HUDEP-2 (cell line): ENCODE measurements at regions not wholly inside any gene's neighbourhood (a gene's known extent, or its start where the extent isn't known, plus 50 kb on each side); places are given as distances from the start of the nearest gene placed in this dataset.
"Not testable (repeated sequence)": the region's sequence is repeated elsewhere in the genome, so short reads cannot be mapped to it uniquely, and the experiment has no call there.

Experiments used
- DNase-seq, 76 experiments: peaks; one replicate each; lab custom pipeline; 2025; ENCODE audit not compliant: unreplicated experiment in 76 of 76; lab: John Stamatoyannopoulos, UW

DNA sequence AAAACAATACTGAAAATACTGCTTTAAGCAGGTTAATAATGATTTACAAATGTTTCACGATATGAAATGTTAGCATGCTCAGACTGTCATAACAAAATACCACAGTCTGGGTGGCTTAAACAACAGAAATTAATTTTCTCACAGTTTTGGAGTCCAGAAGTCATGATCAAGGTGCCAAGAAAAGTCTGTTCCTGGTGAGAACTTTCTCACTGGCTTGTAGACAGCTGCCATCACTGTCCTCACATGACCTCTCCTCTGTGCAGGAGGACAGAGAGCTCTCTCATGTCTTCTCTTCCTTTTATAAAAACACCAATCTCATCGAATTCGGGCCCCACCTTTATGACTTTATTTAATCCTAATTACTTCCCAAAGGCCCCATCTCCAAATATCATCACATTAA is 426.7 kb downstream of the KLHL13 start:
- DNase-seq, result no peak

DNA sequence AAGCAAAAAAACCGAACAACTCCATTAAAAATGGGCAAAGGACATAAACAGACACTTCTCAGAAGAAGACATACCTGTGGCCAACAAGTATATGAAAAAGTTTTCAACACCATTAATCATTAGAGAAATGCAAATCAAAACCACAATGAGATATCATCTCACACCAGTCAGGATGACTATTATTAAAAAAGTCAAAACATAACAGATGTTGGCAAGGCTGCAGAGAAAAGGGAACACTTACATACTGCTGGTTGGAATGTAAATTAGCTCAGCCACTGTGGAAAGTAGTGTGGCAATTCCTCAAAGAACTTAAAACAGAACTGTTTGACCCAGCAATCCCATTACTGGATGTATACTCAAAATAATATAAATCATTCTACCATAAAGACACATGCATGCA is 436.3 kb downstream of the KLHL13 start:
- DNase-seq, result no peak

DNA sequence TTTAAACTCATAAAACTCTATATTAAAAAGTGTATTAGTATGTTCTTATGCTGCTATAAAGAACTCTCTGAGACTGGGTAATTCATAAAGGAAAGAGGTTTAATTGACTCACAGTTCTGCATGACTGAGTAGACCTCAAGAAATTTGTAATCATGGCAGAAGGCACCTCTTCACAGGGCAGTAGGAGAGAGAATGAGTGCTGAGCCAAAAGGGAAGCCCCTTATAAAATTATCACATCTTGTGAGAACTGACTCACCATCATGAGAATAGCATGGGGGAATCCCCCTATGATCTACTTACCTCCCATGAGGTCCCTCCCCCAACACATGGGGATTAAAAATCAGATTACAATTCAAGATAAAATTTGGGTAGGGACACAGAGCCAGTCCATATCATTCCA is 463.2 kb downstream of the KLHL13 start:
- DNase-seq, result no peak

DNA sequence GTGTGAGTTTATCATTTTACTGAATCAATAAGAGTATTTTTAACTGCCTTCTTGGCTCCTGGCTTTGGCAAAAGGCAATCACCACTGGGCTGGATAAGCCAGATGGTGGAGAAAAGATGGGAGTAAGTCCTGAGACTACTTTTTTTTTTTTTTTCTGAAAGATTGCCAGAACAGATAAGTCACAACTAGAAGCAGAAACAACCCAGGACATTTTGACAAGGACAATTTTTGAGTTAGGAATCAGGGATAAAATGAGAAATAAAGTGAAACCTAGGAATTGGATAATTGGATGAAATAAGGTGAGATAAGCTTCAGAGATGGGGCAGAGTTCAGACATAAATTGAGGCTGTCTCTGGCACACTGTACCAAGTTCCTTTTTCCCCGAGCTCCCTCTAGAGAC is 471.0 kb downstream of the KLHL13 start:
- DNase-seq, result no peak

DNA sequence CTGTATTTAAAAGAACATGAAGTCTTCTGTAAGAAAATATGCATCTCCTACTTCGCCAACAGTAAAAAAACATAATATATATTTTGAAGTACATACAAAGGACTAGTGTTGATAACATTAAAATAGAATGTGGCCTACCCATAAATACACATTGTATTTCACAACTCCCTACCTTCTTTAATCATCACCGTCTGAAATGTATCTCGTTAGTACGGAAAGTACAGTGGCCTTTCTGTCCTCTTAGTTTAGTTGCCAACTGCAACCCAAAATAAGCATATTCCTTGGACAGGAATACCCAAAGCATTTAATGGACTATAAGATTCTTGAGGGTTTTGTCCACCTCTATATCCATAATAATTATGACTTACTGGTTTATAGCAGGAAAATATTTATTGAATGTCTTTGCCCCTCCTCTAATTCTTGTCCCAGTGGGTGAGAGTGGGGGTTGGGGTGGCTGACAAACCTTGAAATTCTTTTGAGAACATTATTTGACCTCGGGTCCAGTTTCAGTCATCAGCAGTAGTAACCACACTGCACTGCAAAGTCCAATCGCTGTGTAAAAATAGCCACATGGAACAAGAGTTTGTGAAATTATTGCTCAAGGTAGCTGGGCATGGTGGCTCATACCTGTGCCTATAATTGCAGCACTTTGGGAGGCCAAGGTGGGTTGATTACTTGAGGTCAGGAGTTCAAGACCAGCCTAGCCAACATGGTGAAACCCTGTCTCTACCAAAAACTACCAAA is 474.5 kb downstream of the KLHL13 start:
- no peak for DNase-seq

DNA sequence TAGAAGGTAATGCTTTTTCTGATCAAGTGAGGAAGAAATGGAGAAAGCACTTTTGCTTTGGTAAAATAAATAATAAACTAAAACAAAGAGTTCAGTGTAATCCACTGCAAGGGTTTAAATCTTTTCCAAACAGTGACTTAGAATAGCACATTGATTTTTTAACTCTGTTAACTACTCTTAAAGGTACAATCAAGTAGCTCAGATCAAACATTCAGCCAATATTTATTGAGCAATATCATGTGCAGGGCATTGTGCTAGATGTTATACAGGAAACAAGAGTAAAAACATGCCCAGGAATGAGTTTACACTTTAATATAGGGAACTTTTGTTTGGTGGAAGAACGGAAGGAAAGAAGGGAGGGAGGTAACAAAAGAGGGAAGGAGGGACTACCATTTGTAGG is 479.8 kb downstream of the KLHL13 start:
- no peak for DNase-seq

DNA sequence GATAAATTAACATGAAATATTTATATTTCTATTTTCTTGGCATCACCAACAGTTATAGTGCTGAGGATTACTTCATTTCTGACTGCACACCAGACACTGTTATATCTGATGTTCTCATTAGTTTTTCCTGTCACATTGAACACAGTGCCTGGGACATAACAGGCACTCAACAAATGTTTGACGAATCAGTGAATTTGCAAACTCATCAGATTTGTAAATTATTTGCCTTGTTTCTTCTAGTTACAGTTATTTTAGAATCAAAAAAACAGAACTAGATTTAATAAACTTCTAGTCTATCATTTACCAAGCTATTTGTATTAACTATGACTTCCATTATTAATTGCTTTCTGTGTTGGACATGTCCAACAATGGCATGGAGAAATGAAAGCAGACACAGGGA is 483.3 kb downstream of the KLHL13 start:
- DNase-seq, result no peak

DNA sequence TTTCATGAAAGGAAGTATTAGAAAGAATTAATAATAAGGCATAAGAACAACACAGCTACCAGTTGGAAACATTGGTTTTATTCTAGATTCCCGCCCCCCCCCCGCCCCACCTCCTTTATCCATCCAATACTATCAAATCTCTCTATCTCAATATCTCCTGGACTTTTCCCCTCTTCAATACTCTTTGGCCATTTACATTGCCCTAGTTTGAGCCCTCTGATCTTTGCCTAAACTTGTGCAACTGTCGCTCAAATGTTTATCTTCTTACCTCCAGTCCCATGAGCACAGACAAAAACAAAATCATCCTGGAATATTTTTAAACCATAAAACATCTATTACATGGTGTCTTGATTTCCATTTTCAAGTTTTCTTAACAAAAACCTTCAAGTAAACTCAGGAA is 488.2 kb downstream of the KLHL13 start:
- DNase-seq, result no peak

DNA sequence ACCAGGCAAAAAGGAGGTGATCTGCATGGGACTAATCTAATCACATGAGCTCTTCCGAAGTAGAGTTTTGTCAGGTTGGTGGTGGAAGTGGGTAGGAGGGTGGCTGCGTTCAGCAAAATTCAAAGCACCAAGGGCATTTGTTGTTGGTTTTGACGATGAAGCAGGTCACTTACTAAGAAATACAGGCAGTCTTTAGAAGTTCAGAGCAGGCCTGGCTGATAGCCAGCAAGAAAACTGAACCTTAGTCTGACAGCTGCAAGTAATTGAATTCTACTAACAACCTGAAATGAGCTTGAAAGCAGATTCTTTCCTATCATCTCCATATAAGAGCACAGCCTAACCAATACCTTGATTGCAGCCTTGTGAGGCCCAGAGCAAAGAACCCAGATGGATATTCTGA is 505.8 kb downstream of the KLHL13 start:
- DNase-seq, result no peak

DNA sequence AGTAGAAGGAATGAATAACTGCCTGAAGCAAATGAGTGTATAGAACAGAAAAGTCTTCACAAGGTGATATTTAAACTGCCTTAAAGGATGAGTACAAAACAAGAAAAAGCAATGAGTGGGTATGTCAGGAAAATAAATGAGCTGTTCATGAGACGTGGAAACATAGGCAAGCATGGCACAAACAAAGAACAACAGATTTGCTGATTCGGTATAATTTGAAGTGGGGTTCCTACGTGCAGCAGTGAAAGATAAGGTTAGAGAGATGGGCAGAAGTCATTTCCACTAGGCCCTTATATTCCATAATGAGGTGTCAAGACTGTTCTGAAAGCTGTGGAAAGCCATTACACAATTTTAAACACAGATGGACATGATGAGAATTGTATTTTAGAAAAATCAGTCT is 506.6 kb downstream of the KLHL13 start:
- DNase-seq, result no peak

DNA sequence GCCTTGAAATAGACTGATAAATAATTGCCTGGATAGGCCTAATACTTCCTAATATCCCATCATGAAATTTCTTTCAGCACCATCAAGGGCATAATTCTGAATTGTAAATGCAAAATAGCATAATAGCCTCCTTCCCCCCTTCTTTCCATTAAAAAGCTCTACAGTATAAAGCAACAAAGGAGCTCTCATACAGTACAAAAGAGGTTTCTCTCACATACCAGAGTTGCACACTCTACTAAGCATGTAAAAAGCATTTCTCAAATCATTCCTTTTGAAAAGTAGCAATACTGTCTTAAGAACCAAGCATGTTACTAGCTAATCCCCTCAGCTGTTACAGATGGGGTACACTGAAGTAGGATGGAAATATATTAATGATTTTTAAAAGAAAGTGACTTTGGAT is 509.0 kb downstream of the KLHL13 start:
- DNase-seq, result no peak

DNA sequence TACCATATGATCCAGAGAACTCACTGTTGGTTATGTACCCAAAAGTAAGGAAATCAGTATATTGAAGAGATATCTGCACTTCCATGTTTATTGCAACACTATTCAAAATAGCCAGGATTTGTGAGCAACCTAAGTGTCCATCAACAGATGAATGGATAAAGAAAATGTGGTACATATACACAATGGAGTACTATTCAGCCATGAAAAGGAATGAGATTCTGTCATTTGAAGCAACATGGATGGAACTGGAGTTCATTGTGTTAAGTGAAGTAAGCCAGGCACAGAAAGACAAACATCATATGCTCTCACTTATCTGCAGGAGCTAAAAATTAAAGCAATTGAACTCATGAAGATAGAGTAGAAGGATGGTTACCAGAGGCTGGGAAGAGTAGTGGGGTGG is 510.5 kb downstream of the KLHL13 start:
- DNase-seq, result not testable (repeated sequence)

DNA sequence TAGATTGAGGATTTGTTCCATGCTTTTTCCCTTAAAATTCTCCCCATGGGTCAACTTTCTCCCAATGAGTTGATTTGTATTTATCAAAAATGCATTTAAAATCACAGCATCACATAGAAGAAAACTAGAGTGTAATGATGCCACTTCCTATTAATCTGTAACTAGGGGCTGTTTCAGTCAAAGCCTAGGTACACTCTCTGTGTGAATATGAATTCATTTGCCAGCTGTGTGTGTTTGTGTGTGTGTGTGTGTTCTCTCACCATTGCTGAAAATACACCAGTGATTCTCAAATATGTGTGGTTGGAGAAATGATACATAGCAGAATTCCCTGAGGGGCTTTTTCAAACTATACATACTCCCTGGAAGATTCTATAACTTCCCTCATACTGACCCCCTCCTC is 546.5 kb downstream of the KLHL13 start:
- no peak for DNase-seq

DNA sequence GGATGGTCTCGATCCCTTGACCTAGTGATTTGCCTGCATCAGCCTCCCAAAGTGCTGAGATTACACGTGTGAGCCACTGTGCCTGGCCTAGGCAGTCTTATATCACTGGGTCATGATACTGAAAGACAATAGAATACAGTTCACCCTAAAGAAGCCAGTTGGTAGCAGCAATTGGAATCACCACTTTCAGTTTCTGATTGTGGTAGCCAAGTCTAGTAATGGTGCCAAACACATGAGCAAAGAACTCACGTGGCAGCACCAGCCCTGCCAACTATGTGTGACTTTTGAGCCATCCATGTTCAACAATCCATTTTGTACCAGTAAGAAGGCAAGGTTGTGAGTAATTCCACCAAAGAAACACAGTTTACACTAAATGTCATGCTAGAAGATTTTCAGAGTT is 548.4 kb downstream of the KLHL13 start:
- DNase-seq, result no peak

DNA sequence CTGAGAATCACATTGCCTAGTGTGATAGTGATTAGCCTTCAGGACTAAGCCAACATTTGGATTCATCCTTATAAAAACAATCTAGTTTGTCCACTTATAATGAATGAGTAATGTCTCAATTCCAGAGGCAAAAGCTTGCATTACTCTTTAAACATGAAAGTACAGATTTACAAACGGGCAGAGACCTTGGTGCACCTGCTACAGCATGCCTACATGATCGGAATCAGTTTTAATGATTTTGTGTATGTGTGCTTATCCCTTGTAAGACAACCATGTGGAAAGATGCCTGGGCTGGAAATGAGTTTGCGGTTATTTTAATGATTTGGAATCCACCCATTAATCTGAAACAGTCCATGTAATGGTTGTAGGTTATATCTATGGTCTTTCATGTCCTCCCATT is 572.7 kb downstream of the KLHL13 start:
- no peak for DNase-seq

DNA sequence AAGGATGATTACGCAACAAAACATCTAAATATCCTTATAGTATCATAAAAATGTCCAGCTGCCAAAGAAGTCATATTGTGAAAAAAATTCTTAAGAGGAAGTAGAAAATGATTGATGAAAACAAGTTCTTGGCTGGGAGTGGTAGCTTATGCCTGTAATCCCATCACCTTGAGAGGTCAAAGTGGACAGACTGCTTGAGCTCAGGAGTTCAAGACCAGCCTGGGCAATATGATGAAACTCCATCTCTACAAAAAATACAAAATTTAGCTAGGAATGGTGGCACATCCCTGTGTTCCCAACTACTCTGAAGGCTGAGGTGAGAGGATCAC is 577.6 kb downstream of the KLHL13 start:
- no peak for DNase-seq

DNA sequence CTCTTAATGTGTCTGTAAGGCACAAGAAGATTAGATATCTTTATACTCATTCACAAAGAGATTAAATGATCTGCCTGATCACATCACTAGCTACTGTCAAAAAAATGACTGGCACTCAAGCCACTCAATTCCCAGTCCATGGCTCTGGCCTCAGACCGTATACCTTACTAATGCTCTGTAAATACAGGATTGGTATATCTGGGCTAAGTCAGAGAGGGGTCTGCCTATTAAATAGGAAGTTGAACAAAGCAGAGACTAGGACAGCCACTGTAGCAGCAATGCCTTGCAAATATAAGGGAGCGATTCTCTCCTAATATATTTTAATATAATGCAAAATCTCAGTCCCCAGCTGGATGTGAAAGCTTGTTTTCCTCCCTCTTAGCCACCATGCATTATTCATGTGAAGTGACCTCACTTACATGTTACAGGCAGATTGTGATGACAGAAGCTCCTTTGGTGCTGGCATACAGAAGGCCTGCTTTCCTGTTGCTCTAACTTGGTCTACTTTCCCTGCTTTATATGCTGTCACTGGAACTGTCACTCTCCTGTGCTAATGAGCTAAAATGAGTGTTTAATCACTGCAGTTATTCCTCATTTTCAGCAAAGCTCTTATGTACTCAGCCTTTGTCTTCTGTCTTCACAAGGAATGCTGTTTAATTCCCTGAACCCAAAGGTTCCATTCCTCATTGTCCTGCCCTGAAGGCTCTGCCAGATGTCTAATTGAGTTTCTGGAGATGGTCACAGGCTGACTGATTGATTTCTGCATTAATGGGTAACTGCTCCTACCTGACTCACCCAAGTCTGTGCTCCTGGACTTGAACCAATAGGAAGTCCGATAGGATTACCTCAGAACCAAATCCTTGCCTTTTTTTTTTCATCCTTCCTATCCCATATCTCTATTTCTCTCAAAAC is 578.2 kb downstream of the KLHL13 start:
- no peak for DNase-seq

DNA sequence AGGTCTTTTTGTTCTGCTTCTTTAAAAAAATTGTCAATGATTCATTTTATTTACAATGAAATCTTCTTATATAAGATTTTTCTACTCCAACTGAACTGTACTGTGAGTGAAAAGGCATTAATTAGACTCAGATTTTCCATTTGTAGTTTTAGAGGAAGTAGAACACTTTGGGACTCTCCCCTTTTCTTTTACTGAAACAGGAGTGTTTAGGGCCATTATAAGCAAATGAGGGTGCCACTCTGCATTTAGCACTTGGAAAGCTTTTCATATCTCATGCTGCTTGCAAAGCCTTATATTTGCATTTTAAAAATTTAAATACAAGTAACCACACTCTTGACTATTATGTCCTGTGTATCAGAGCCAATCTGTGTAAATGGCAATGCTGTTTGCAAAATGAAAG is 584.3 kb downstream of the KLHL13 start:
- DNase-seq, result no peak

DNA sequence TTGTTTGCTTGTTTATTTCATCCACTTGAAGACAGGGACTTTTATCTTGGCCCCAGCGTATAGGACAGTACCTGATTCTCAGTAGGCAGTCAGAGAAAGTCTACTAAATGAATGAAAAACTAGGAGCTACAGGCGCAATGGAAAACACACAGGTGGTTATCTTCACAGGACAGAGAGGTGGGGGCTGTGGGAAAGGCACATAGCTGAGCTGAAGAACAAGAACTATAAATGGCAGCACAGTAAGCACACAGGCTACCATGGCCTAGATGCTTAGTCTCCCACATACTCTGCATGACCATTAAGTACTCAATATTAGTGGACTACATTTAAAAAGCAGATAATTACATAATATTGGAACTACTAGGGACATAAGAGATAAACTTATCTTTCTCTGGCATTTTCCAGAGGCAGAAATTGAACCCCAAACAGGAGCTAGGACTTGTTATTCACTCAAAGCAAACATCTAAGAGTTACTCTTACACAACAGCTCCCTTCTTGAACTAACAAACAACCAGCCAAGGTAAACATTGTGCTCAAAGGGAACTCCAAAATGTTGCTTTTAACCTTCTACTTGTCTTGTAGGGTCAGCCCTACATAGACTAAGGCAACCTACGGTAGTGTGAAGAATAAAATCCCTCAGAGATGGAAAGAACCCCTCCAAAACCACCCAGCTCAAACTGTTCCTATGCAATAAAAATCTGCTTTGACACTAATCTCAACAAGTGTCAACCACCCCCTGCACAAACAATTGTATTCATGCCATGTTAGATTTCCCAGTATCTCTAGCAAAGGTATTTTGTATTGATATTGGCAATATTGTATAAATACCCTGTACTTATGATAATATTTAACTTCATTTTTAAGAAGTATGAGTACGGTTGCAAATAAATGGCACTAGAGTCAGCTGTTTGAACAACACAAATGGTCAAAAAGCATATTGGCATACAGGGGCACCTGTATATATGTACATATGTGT is 593.6 kb downstream of the KLHL13 start:
- no peak for DNase-seq

DNA sequence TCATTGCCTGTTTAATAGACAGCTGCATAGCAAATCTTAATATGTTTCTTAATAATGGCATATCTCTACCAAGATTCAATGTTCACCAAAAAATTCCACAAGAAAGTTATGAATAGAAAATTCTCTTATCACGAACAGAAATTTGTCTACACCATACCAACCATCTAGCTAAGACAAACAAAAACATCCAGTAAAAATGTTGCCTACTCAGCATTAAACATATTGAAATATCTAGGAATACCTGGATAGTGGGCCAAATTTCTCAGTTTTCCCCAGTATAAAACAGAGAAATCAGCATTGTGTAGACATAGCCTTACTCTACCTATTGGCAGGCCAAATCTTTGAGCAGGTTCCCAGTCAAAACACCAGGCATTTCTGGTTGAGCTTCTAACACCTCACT is 598.6 kb downstream of the KLHL13 start:
- DNase-seq, result no peak

DNA sequence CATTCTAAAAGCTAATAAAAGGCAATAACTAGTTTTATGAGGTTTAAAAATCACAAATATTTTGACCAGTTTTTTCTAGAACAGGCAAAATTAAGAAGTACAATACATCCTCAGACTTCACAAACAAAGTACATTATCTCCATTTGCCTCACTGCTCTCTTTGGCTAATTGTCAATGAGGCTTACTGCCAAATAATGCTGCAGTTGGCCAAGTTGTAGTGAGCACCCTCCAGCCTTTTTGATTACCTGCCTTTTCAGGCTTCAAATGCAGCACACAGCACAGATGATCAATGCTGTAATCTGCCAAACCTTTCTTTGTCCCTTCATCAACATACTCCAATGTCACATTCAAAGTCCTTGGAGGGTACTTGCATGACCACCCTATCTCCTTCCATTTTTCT is 605.2 kb downstream of the KLHL13 start:
- DNase-seq, result no peak
